Inflammatory macrophage treated with lipopolysaccharide for 1 hour (primary cell): ENCODE measurements at regions not wholly inside any gene's neighbourhood (a gene's known extent, or its start where the extent isn't known, plus 50 kb on each side); places are given as distances from the start of the nearest gene placed in this dataset.
A peak's percentile ranks its signal among the peaks of the same experiment; 100 is the strongest.
"Not testable (repeated sequence)": the region's sequence is repeated elsewhere in the genome, so short reads cannot be mapped to it uniquely, and the experiment has no call there.

Experiments used
- DNase-seq, 2 donors: peaks; one replicate each; pipeline ENCODE4 v3.0.0-alpha.2; 2020 to 2022

- DNase-seq: no peak
Measured at GRCh38 chrX:47776292-47777006, 60.3 kb upstream of the ZNF81 start.

- no peak for DNase-seq
Measured at GRCh38 chrX:47772764-47773163, 63.9 kb upstream of the ZNF81 start.

DNA sequence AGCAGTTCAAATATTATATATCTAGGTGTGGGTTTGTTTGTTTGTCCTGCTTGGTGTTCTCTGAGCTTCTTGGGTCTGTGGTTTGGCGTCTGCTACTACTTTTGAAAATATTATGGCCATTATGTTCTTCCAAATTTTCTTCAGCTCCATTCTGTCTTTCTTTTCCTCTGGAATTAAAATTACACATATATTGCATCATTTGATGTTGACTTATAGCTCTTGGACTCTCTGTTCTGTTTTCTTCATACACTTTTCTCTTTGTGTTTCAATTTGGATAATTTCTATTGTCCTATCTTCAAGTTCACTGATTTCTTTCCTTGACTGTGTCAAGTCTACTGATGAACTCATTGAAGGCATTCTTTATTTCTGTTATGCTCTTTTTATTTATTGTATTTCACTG, 65.2 kb upstream of the ZNF81 start:
- no peak for DNase-seq

- DNase-seq: not testable (repeated sequence)
Measured at GRCh38 chrX:47762826-47763225, 73.9 kb upstream of the ZNF81 start.

GRCh38 chrX:47752685-47753084, 84.0 kb upstream of the ZNF81 start:
- no peak for DNase-seq

GRCh38 chrX:47751670-47752069, 85.0 kb upstream of the ZNF81 start:
- no peak for DNase-seq

- DNase-seq: no peak
Measured at GRCh38 chrX:47749185-47749967, 87.3 kb upstream of the ZNF81 start.

GRCh38 chrX:47748576-47748975, 88.1 kb upstream of the ZNF81 start:
- peak; percentile 17 to 32 for DNase-seq

DNA sequence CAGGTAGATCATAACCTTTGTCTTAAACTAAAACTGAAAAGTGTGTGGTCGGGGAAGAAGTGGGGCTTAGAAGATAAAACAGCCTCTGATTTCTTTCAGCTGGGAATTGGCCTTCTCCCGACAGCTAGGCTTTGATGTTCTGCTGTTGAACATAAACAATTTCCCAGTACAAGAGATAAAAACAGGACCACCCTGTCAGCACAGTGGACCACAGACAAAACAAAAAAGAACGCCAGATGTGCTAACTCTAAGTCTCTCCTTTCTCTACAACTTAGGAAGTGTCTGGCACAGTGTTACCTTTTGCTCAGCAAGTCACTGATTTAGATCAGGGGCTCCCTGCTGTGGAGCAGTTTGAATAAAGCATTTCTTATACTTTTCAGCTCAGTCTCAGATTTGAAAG, 87.5 kb upstream of the UXT start:
- no peak for DNase-seq

- peak in 1 of 2 donors; percentile 39 for DNase-seq
Measured at GRCh38 chrX:47745416-47745815, 86.4 kb upstream of the UXT start.

- DNase-seq: peak; percentile 22 to 56
Measured at GRCh38 chrX:47743504-47743903, 84.5 kb upstream of the UXT start.

DNA sequence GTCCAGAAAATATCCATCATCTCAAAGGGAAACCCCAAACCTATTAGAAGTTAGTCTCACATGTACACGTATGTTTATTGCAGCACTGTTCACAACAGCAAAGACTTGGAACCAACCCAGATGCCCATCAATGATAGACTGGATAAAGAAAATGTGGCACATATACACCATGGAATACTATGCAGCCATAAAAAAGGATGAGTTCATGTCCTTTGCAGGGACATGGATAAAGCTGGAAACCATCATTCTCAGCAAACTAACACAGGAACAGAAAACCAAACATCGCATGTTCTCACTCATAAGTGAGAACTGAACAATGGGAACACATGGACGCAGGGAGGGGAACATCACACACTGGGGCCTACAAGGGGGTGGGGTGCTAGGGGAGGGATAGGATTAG, 79.9 kb upstream of the UXT start:
- not testable (repeated sequence) for DNase-seq

DNA sequence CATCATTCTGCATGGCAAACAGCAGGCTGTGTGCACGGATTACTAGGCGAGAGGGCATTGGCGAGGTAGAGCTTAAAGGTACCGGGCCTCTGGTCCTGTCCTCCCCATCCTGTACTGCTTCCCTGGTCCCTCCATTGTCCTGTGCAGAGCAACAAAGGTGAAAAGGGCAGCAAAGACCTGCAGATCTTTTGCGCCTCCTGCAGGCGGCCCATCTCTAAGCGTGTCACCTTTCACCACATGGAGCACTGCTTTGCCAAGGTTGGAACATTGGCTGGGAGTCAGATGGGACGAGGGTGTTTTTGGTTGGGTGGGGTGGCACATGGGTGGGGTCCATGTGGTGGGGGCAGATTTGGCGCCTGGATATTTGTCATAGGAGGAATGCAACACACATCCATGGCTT, 64.7 kb upstream of the UXT start:
- DNase-seq: no peak

DNA sequence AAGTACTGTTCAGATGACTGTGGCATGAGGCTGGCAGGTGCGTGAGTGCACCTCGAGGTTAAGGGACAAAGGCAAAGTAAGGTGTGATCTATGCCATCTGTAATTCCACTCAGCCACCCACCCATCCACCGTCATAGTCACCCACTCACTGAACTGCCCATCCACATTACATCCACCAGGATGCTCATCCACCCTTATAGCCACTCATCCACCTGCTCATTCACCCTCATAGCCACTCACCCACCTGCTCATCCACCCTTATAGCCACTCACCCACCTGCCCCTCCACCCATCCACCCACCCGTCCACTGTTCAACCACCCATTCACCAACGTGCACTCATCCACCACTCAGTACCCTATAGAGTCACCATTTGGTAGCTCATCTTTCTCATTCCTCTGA, 64.1 kb upstream of the UXT start:
- no peak for DNase-seq

DNA sequence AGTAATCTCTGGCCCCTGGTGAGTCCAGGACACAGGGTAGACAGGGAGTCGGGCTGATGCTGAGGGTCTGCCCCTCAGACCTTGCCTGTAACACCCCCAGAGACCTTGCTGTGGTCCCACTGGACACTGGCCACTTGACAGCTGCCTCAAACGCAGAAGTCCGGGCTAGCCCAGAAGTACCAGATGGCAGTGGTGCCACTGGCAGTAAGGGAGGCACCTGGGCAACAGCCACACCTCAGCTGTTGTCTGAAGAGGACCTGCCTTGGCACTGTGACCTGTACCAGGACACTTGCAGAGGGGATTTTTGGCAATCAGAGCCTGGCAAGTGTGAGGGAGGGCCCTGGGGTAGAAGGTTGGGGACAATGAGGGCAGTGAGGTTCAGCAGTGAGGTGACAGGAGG, 63.3 kb upstream of the UXT start:
- DNase-seq: no peak

GRCh38 chrX:47715078-47715477, 56.1 kb upstream of the UXT start:
- DNase-seq: not testable (repeated sequence)

GRCh38 chrX:47712675-47713074, 53.7 kb upstream of the UXT start:
- not testable (repeated sequence) for DNase-seq

- no peak for DNase-seq
Measured at GRCh38 chrX:47710252-47710651, 51.3 kb upstream of the UXT start.
